ENCODE measurements at regions not wholly inside any gene's neighbourhood (a gene's known extent, or its start where the extent isn't known, plus 50 kb on each side); places are given as distances from the start of the nearest gene placed in this dataset.

- Histone ChIP-seq H3K36me3 (ENCODE audit: insufficient read depth) (no peaks in the 10 kb centered on the region), H3K4me1 (ENCODE audit: insufficient read depth) (peaks cover 17% of the 10 kb centered on the region; the same call in 1 of the 2 replicates), H2AFZ (no peak overlapping the region), H3K79me2 (replicated peaks; ENCODE audit: insufficient read depth) (no peaks in the 10 kb centered on the region), H3K9me2 (ENCODE audit: insufficient read depth) (peaks cover 18% of the 10 kb centered on the region; the same call in 1 of the 2 replicates), H3K27me3 (ENCODE audit: insufficient read depth) (no peaks in the 10 kb centered on the region), H3K4me3 (no peak overlapping the region), H3K27ac (ENCODE audit: low read depth) (no peak overlapping the region), H3K4me2 (no peak overlapping the region), H4K20me1 (replicated peaks; ENCODE audit: insufficient read depth) (no peaks in the 10 kb centered on the region), H3F3A (replicated peaks; ENCODE audit: low read depth) (no peaks in the 10 kb centered on the region)
- ATAC-seq (no peak), DNase-seq (ENCODE audit: low spot score) (no peak)
- H3K27me3 Mint-ChIP-seq (ENCODE audit: insufficient read depth, low read depth, poor library complexity) = peaks cover 20% of the 10 kb centered on the region
- H3K27ac Mint-ChIP-seq = no peak overlapping the region
- peaks cover 31% of the 10 kb centered on the region for H3K4me1 Mint-ChIP-seq
- peaks cover 4% of the 10 kb centered on the region; the same call in 2 of the 3 replicates for H3K9me3 Mint-ChIP-seq
- no peaks in the 10 kb centered on the region; the same call in 2 of the 3 replicates for H3K36me3 Mint-ChIP-seq (ENCODE audit: low read depth)
- TF ChIP-seq CREB1 (CRISPR knock-in tag; IDR thresholded peaks at IDR 0.05; ENCODE audit: low read depth) = no peak
- no peak for TF ChIP-seq POLR2AphosphoS5 (IDR thresholded peaks at IDR 0.05; ENCODE audit: low read depth)
- no peak for TF ChIP-seq ZNF331 (CRISPR knock-in tag; IDR thresholded peaks at IDR 0.05; ENCODE audit: low read depth)
- TF ChIP-seq CTCF (conservative IDR thresholded peaks at IDR 0.05; ENCODE audit: low read depth in 2 of 2) = no peak
- TF ChIP-seq EZH2 (IDR thresholded peaks at IDR 0.05; ENCODE audit: low read depth, unreplicated experiment) = no peak
- TF ChIP-seq STAT1 (IDR thresholded peaks at IDR 0.05; ENCODE audit: unreplicated experiment) = no peak
- TF ChIP-seq ZNF462 (CRISPR knock-in tag; IDR thresholded peaks at IDR 0.05) = no peak
- TF ChIP-seq ETS1 (IDR thresholded peaks at IDR 0.05) = no peak
- no peak for TF ChIP-seq ZNF114 (CRISPR knock-in tag; IDR thresholded peaks at IDR 0.05)
- no peak for TF ChIP-seq EZH2phosphoT487 (IDR thresholded peaks at IDR 0.05; ENCODE audit: unreplicated experiment)
- no peak for TF ChIP-seq NANOG (IDR thresholded peaks at IDR 0.05; ENCODE audit: borderline replicate concordance)
- TF ChIP-seq JUNB (IDR thresholded peaks at IDR 0.05; ENCODE audit: unreplicated experiment) = no peak
- TF ChIP-seq REST (IDR thresholded peaks at IDR 0.05; ENCODE audit: unreplicated experiment) = no peak
- no peak overlapping the region for H3K4me3 Mint-ChIP-seq
Observed at GRCh38 chr2:15805206-15805605, 135.1 kb upstream of the MYCN start.

All from GM23338 (cell line).